ENCODE measurements at regions not wholly inside any gene's neighbourhood (a gene's known extent, or its start where the extent isn't known, plus 50 kb on each side); places are given as distances from the start of the nearest gene placed in this dataset.

- DNase-seq = no peak
Observed at GRCh38 chr3:170643831-170644230, 58.0 kb upstream of the SLC7A14 start.

- no peak for DNase-seq
Observed at GRCh38 chr3:170642882-170643601, 57.2 kb upstream of the SLC7A14 start.

- DNase-seq = no peak
Observed at GRCh38 chr3:170641510-170642236, 55.8 kb upstream of the SLC7A14 start.

GRCh38 chr3:170640737-170641171 is 54.9 kb upstream of the SLC7A14 start:
- DNase-seq = no peak

- no peak for DNase-seq
Observed at GRCh38 chr3:170638988-170639387, 53.1 kb upstream of the SLC7A14 start.

- no peak for DNase-seq
Observed at GRCh38 chr3:170637306-170637705, 51.4 kb upstream of the SLC7A14 start.

GRCh38 chr3:170636400-170636973 is 50.6 kb upstream of the SLC7A14 start:
- no peak for DNase-seq

Measured in NCI-H2171 (cell line).